MCF 10A (cell line): ENCODE measurements at regions not wholly inside any gene's neighbourhood (a gene's known extent, or its start where the extent isn't known, plus 50 kb on each side); places are given as distances from the start of the nearest gene placed in this dataset.

ENCODE experiments used
- BruUV-seq: library from RNA; stranded (reverse); fragments of 400-500 nt; replicated peaks from 2 replicates; lab custom pipeline; 2021; lab: Mats Ljungman, UMichigan
- CTCF ChIA-PET: fragments of 300-600 bp; sonication (Branson Sonifier 250); formaldehyde crosslinking; extraction: SDS; loops from one replicate; lab custom pipeline; 2021; ENCODE audit warnings: antibody characterized with exemption, inconsistent platforms; lab: Yijun Ruan, JAX
- POLR2A ChIA-PET: fragments of 300-600, 350-650 bp; sonication (Branson Sonifier 250); formaldehyde crosslinking; extraction: SDS; loops from one replicate; lab custom pipeline; 2020; ENCODE audit warnings: antibody characterized with exemption, inconsistent platforms; lab: Yijun Ruan, JAX
- DNase-seq: peaks from one replicate; pipeline ENCODE4 v3.0.0-alpha.2; 2018; ENCODE audit not compliant: unreplicated experiment
- H3K27ac Mint-ChIP-seq: one replicate; pipeline ENCODE4 v1.8.0; 2022; ENCODE audit warnings: mild to moderate bottlenecking, low read depth, mixed read lengths; ENCODE audit not compliant: unreplicated experiment
- H3K27me3 Mint-ChIP-seq: one replicate; pipeline ENCODE4 v1.8.0; 2022; ENCODE audit warnings: mixed read lengths; ENCODE audit not compliant: insufficient read depth, unreplicated experiment
- H3K36me3 Mint-ChIP-seq: one replicate; pipeline ENCODE4 v1.8.0; 2022; ENCODE audit warnings: mild to moderate bottlenecking, moderate library complexity, mixed read lengths; ENCODE audit not compliant: insufficient read depth, unreplicated experiment
- H3K4me1 Mint-ChIP-seq: one replicate; pipeline ENCODE4 v1.8.0; 2022; ENCODE audit warnings: mixed read lengths; ENCODE audit not compliant: insufficient read depth, unreplicated experiment
- H3K4me3 Mint-ChIP-seq: one replicate; pipeline ENCODE4 v1.8.0; 2022; ENCODE audit warnings: mild to moderate bottlenecking, moderate library complexity, mixed read lengths; ENCODE audit not compliant: unreplicated experiment
- H3K9me3 Mint-ChIP-seq: one replicate; pipeline ENCODE4 v1.8.0; 2022; ENCODE audit warnings: mixed read lengths; ENCODE audit not compliant: unreplicated experiment
- intact Hi-C: fragments of 100-400 bp; cut with micrococcal nuclease; formaldehyde crosslinking; loops from 2 replicates; pipeline ENCODE4 v1.14.1; 2022
- TF ChIP-seq, protein P1 (sequence below): fragments of 200-600 bp; IDR thresholded peaks from one replicate; pipeline ENCODE4 v1.8.0; 2022; ENCODE audit warnings: antibody characterized with exemption, mild to moderate bottlenecking; ENCODE audit not compliant: unreplicated experiment

GRCh38 chr16:35689764-35690163 lies 2230.4 kb downstream of the TP53TG3F start:
- H3K36me3 Mint-ChIP-seq, result peaks cover 6% of the 10 kb centered on the region
- DNase-seq, result no peak
- CTCF ChIA-PET, result no interaction called here
- no peaks in the 10 kb centered on the region for H3K4me1 Mint-ChIP-seq
- no TSS peak for BruUV-seq
- H3K4me3 Mint-ChIP-seq, result no peak overlapping the region
- POLR2A ChIA-PET, result no interaction called here
- no peaks in the 10 kb centered on the region for H3K27me3 Mint-ChIP-seq
- H3K9me3 Mint-ChIP-seq, result peaks cover 41% of the 10 kb centered on the region
- H3K27ac Mint-ChIP-seq, result no peak overlapping the region
- TF ChIP-seq, protein P1, sequence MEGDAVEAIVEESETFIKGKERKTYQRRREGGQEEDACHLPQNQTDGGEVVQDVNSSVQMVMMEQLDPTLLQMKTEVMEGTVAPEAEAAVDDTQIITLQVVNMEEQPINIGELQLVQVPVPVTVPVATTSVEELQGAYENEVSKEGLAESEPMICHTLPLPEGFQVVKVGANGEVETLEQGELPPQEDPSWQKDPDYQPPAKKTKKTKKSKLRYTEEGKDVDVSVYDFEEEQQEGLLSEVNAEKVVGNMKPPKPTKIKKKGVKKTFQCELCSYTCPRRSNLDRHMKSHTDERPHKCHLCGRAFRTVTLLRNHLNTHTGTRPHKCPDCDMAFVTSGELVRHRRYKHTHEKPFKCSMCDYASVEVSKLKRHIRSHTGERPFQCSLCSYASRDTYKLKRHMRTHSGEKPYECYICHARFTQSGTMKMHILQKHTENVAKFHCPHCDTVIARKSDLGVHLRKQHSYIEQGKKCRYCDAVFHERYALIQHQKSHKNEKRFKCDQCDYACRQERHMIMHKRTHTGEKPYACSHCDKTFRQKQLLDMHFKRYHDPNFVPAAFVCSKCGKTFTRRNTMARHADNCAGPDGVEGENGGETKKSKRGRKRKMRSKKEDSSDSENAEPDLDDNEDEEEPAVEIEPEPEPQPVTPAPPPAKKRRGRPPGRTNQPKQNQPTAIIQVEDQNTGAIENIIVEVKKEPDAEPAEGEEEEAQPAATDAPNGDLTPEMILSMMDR, result no peak
- intact Hi-C loops, result no loop called here

- Mint-ChIP-seq H3K4me3 (no peak overlapping the region), H3K27me3 (no peaks in the 10 kb centered on the region), H3K27ac (no peak overlapping the region), H3K36me3 (peaks cover 6% of the 10 kb centered on the region), H3K9me3 (peaks cover 41% of the 10 kb centered on the region), H3K4me1 (no peaks in the 10 kb centered on the region)
- no peak for DNase-seq
- intact Hi-C loops, result no loop called here
- no TSS peak for BruUV-seq
- ChIA-PET POLR2A (no interaction called here), CTCF (no interaction called here)
- TF ChIP-seq, protein P1, result no peak
Observed at GRCh38 chr16:35690413-35690812, 2231.0 kb downstream of the TP53TG3F start.

GRCh38 chr16:35691057-35691456 lies 2231.6 kb downstream of the TP53TG3F start:
- no peak for DNase-seq
- intact Hi-C loops, result no loop called here
- H3K27me3 Mint-ChIP-seq, result no peaks in the 10 kb centered on the region
- H3K4me3 Mint-ChIP-seq, result no peak overlapping the region
- peaks cover 35% of the 10 kb centered on the region for H3K9me3 Mint-ChIP-seq
- H3K36me3 Mint-ChIP-seq, result peaks cover 6% of the 10 kb centered on the region
- TF ChIP-seq, protein P1, result no peak
- H3K4me1 Mint-ChIP-seq, result no peaks in the 10 kb centered on the region
- H3K27ac Mint-ChIP-seq, result no peak overlapping the region
- POLR2A ChIA-PET, result no interaction called here
- CTCF ChIA-PET, result no interaction called here
- BruUV-seq, result no TSS peak

DNA sequence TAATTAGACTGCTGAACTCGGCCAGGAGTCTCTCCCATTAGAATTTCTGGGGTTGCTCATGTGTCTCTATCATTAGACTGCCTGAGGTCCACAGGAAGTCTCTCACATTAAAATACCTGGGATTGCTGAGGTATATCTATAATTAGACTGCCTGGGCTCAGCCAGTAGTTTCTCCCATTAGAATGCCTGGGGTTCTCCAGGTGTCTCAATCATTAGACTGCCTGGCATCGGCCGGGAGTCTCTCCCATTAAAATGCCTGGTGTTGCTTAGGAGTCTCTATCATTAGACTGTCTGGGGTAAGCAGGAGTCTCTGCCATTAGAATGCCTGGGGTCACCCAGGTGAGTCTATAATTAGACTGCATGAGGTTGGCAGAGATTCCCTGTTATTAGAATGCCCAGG lies 2233.4 kb downstream of the TP53TG3F start:
- no peak for DNase-seq
- H3K27me3 Mint-ChIP-seq, result no peaks in the 10 kb centered on the region
- no TSS peak for BruUV-seq
- TF ChIP-seq, protein P1, result no peak
- ChIA-PET CTCF (no interaction called here), POLR2A (no interaction called here)
- H3K36me3 Mint-ChIP-seq, result peaks cover 6% of the 10 kb centered on the region
- intact Hi-C loops, result no loop called here
- H3K4me1 Mint-ChIP-seq, result no peaks in the 10 kb centered on the region
- no peak overlapping the region for H3K27ac Mint-ChIP-seq
- peaks cover 29% of the 10 kb centered on the region for H3K9me3 Mint-ChIP-seq
- H3K4me3 Mint-ChIP-seq, result no peak overlapping the region
